Fibroblast of skin of scalp (primary cell): ENCODE measurements at regions not wholly inside any gene's neighbourhood (a gene's known extent, or its start where the extent isn't known, plus 50 kb on each side); places are given as distances from the start of the nearest gene placed in this dataset.
"Not testable (repeated sequence)": the region's sequence is repeated elsewhere in the genome, so short reads cannot be mapped to it uniquely, and the experiment has no call there.

ENCODE experiments used
- DNase-seq: peaks from one replicate; pipeline ENCODE4 v3.0.0-alpha.2; 2013

DNA sequence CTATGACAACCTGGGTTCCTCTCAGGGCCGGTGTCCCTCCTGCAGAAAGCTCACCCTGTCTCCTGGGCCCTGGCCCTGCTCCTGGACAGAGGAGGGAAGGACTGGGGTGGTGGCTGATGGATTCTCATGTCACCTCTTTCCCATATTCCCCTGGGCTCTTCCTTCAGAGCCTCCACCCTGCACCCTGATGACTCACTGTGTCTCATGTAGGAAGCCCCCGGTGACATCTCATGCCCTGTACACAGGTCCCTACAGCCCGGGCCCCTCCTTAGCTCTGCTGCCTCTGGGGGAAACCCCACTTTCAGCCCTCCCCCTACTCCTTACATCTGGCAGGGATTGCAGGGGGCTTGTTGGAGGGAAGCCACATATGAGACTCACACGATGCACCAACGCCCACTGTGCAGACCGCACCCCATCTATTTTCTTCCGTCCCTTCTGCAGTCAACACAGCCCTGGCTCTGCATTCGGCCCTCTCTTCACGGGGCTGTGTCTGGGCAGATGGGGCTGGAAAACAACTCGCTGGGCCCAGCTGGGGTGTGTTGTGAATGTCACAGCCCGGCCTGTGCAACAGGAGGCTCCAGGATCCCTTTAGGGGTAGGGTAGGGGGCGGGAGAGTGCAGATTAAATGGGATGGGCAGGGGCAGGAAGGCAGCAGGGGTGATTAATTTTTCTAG, 124.6 kb upstream of the SULF2 start:
- not testable (repeated sequence) for DNase-seq

DNA sequence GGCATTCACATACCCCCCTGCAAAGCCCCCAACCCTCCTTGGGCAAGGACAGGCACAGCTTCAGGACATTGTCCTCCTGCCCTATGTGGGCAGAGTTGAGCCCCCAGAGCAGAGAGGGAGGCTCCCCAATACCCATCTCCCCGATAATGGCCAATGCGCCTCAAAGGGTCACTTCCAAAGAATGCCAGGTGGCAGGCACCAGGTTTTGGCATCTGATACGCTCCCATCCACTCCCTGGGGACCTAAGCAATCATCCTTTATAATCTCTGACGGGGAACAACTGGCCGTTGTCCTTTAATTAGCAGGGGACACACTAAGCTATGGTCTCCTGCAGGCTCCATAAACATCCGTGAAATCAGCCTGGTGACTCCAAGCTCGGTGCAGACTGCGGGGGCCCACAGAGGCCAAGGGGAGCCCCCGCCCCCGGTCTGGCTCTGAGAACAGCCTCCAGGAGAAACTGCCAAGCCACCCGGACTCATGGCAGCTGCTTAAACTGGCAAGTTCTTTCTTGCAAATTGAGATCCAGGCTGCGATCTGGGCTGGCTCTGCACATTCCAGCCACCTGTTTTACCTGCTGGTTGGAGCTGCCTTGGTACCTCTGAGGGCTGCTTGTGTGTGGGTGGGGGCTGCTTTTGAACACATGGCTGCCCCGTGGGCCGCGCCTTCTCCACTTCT, 123.2 kb upstream of the SULF2 start:
- DNase-seq = not testable (repeated sequence)

DNA sequence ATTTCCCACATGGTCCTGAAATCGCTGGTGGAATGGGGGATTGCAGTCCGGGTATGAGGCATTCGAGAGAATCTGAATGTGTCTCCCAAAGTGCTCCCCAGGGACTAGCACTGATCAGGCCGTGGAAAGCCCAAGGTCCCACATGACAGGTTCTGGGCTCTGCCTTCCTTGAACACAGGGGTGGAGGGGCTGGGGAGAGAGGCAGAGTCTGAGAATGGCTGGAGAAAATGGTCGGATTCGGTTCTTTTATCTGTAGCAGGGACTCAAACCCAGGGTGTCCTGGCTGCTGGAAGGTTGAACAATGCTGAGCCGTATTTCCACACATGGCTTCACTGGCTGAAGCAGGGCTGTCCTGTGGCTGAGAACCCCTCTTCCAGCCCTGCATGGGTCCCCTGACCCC, 122.7 kb upstream of the SULF2 start:
- DNase-seq = peak; percentile 18

DNA sequence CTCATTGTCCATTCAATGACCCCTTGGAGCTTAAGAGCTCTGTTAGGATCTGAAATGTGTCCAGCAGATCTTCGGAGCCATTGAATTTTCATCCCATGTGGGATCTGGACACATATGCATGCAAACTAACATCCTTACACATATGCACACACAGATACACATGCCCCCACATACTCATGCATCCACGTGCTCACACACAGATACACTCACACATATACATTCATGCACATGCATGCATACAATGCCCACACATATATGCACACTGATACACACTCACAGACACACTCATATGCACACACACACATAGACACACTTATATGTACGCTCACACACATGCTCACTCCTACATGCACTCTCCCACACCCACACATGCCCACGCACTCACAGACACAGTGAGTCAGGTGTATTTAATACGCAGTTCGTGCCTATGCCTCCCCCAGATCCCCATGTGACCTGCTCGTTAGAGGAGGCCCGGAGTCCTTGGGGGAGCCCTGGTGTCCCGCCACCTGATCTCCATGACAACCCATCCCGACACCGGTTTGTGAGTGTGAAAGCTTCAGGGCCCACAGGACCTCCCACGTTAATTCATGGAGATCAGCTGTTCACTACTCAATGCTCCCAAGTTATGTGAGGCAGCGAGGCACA, 121.9 kb upstream of the SULF2 start:
- no peak for DNase-seq

DNA sequence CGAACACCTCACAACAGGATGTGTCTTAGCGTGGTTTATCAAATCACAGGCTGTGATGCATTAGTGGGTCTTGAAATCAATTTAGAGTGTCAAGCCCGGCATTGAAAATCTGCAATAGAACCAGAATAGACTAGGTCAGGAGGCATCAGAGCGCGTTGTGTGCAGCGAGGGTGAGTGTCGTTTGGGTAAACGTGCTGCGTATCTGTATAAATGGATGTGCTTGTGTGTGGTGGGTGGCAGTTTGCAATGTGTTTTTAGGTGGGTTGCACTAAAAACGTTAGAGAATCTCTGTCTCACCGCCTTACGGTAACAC, 121.0 kb upstream of the SULF2 start:
- no peak for DNase-seq

DNA sequence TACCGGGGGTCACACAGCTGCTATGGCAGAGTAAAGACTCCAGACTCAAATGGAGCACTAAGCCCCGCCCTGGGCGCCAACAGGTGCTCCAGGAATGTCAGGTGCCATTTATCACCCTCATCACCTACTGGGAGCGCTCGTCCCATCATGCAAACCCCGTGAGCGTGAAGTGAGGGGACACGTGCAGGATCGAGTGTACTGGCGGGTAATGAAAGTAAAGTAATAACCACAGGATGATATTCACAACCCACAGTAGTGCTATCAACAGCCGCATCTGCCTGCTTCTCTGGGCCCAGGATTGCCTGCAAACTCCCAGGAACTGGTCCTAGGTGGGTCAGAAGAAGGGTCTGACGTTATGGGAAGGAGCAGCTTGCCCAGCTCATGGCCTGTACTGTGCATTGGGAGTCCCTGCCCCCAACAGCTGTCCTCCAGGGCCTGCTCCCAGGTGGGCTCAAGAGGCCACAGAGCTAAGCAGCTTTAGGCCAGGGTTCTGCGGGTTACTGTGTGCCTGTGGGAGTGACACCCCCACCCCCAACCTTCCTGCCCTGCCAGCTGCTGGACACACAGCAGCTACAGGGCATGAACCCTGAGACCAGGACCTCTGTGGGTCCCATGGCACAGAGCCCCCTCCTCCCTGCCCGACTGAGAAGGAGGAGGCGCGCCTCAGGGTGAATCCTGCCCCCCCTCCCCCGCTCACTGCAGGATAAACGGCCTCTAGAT, 120.5 kb upstream of the SULF2 start:
- no peak for DNase-seq

DNA sequence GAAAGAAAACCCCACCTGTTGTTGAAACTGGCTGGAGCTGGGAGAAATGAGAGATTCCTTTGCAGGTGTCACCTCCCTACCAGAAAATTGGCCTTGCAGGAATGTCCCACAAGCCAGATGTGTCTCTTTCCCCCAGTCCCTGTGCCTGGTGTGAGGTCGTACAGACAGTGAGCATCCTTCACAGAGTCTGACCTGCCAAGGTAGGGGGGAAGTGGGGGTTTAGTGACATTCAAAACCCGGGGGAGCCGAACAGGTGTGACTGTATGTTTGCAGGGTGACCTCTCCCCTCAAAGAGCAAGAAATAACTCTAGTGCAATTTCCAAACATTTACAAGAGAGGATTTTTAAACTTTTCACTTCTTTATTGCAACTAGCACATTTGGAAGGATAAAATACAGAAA, 117.7 kb upstream of the SULF2 start:
- DNase-seq = not testable (repeated sequence)

- not testable (repeated sequence) for DNase-seq
These were observed 114.0 kb upstream of the SULF2 start for GRCh38 chr20:47899313-47899712.

- DNase-seq = no peak
These were observed 112.2 kb upstream of the SULF2 start for GRCh38 chr20:47897461-47897860.

GRCh38 chr20:47892681-47893080, 107.4 kb upstream of the SULF2 start:
- DNase-seq = not testable (repeated sequence)

- not testable (repeated sequence) for DNase-seq
These were observed 105.4 kb upstream of the SULF2 start for GRCh38 chr20:47890708-47891107.

DNA sequence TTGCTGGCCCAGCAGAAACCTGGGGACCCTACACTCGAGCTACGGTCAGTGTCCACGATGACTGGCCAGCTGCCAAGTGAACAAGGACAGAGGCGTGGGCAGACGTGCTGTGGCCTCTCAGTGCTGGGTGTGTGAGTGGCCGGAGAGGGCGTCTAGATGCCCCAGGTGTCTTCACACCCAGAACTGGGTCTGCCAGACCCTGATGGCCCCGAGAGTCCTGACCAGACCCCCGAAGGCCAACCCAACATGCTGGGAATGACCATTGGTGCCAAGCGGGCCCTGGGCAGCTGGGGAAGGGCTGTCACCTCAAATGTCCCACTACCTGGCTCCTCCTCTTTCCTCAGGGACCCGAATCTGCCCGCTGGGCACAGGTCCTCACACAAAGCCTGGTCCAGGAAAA, 104.5 kb upstream of the SULF2 start:
- DNase-seq = not testable (repeated sequence)

GRCh38 chr20:47888351-47888750, 103.1 kb upstream of the SULF2 start:
- DNase-seq = no peak

DNA sequence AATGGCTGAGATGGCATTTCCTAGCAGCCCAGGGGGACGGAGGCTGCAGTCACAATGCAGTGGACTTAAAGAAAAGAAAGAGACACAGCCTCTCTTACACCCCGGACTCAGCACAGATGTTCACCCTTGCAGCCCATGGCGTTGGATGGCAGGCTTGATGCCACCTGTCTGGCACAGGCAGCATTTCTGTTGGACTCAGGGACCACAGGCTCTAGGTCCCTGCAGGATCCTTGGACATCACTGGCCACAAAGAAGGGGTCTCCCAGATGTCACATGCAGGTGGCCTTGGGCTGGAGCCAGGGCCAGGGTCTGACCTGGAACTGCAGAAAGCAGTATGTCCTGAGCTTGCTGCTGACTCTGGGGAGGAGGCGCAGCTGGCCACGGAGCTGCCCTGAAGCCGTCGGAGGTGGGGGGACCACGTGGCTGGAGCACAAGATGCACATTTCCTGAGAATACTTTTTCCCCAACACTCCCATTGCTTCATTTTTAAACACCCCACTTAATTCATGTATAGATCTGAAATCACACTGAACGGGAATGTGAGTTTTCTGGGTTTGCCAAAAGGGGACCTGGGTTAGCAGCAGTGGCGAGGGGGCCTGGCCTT, 102.3 kb upstream of the SULF2 start:
- no peak for DNase-seq

GRCh38 chr20:47887064-47887463, 101.8 kb upstream of the SULF2 start:
- no peak for DNase-seq

- DNase-seq = no peak
These were observed 101.3 kb upstream of the SULF2 start for GRCh38 chr20:47886454-47887041.

DNA sequence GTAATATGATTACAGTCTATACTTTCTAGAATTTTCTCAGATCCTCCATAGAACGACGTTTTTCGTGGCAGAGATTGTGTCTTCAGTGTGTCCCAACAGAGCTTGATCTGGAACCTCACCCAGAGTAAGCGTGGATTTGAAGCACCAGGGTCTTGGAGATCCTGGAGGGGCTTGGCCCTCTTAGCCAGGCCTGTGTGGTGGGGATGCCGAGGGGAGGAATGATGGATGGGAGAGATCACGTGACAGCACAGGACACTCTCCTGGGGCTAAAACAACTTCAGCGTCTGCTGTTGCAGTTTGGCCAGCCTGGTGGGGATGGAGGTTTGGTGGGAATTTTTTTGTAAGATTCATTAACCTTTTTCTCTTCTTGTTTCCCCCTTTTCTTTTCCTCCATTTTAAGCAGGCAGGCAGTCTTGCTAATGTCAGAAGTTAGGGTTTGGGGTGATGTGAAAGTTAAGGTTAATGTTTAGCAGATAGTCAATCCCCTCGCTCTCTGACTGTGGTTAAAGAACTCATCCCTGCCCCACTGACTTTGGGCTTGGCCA, 100.7 kb upstream of the SULF2 start:
- no peak for DNase-seq

GRCh38 chr20:47883940-47884339, 98.7 kb upstream of the SULF2 start:
- DNase-seq = not testable (repeated sequence)

GRCh38 chr20:47883186-47883585, 97.9 kb upstream of the SULF2 start:
- no peak for DNase-seq

GRCh38 chr20:47879771-47880170, 94.5 kb upstream of the SULF2 start:
- no peak for DNase-seq

GRCh38 chr20:47878601-47879027, 93.3 kb upstream of the SULF2 start:
- DNase-seq = peak; percentile 36
